SK-N-SH treated with all-trans-retinoic acid at 6 μM for 48 hours (cell line): ENCODE measurements at regions not wholly inside any gene's neighbourhood (a gene's known extent, or its start where the extent isn't known, plus 50 kb on each side); places are given as distances from the start of the nearest gene placed in this dataset.

Source experiments
- ATAC-seq: fragments of 200-7000 bp; cut with Tn5 transposase; 3 replicates; pipeline ENCODE4 v1.9.1; 2020; ENCODE audit warnings: mild to moderate bottlenecking, moderate library complexity
- ARNTL ChIP-seq: fragments of 450-650 bp; formaldehyde crosslinking; IDR thresholded peaks from 2 replicates; pipeline ENCODE4 v1.5.0; 2020; ENCODE audit warnings: low read depth, mild to moderate bottlenecking, moderate library complexity, borderline replicate concordance
- BACH2 ChIP-seq: fragments of 250-450 bp; sonication (Bioruptor Pico); IDR thresholded peaks from 2 replicates; pipeline ENCODE4 v1.9.0; 2021; ENCODE audit warnings: mild to moderate bottlenecking, borderline replicate concordance
- CSRNP3 ChIP-seq: fragments of 250-450 bp; sonication (Bioruptor Pico); IDR thresholded peaks from 2 replicates; pipeline ENCODE4 v1.5.1; 2021; ENCODE audit warnings: mild to moderate bottlenecking, moderate library complexity
- ESRRG ChIP-seq: fragments of 250-450 bp; sonication (Bioruptor Pico); IDR thresholded peaks from 2 replicates; pipeline ENCODE4 v1.6.1; 2021; ENCODE audit warnings: mild to moderate bottlenecking
- GLIS3 ChIP-seq: fragments of 250-450 bp; sonication (Bioruptor Pico); IDR thresholded peaks from 2 replicates; pipeline ENCODE4 v1.5.0; 2020; ENCODE audit warnings: mild to moderate bottlenecking, moderate library complexity
- ISL1 ChIP-seq: fragments of 250-450 bp; sonication (Bioruptor Pico); IDR thresholded peaks from 2 replicates; pipeline ENCODE4 v2.1.2; 2022; ENCODE audit warnings: mild to moderate bottlenecking, moderate library complexity
- PPARA ChIP-seq: fragments of 250-450 bp; sonication (Bioruptor Pico); IDR thresholded peaks from 2 replicates; pipeline ENCODE4 v1.5.0; 2020; ENCODE audit warnings: mild to moderate bottlenecking, borderline replicate concordance
- RARB ChIP-seq: fragments of 250-450 bp; sonication (Bioruptor Pico); IDR thresholded peaks from 2 replicates; pipeline ENCODE4 v1.8.0; 2021; ENCODE audit warnings: mild to moderate bottlenecking, moderate library complexity
- TCF4 ChIP-seq: fragments of 250-450 bp; sonication (Bioruptor Pico); IDR thresholded peaks from 2 replicates; pipeline ENCODE4 v1.8.0; 2021; ENCODE audit warnings: mild to moderate bottlenecking, moderate library complexity, borderline replicate concordance
- TOX ChIP-seq: fragments of 250-450 bp; sonication (Bioruptor Pico); IDR thresholded peaks from 2 replicates; pipeline ENCODE4 v1.8.0; 2021; ENCODE audit warnings: mild to moderate bottlenecking, moderate library complexity, borderline replicate concordance
- ZFP3 ChIP-seq: fragments of 250-450 bp; sonication (Bioruptor Pico); IDR thresholded peaks from 2 replicates; pipeline ENCODE4 v1.5.0; 2020; ENCODE audit warnings: mild to moderate bottlenecking, moderate library complexity
- ZFP30 ChIP-seq: fragments of 450-650 bp; formaldehyde crosslinking; IDR thresholded peaks from 2 replicates; pipeline ENCODE4 v1.5.0; 2022; ENCODE audit warnings: mild to moderate bottlenecking, moderate library complexity
- ZNF70 ChIP-seq: fragments of 450-650 bp; formaldehyde crosslinking; IDR thresholded peaks from 2 replicates; pipeline ENCODE4 v1.5.0; 2020; ENCODE audit warnings: mild to moderate bottlenecking, moderate library complexity
- ZNF8 ChIP-seq: fragments of 450-650 bp; formaldehyde crosslinking; IDR thresholded peaks from 2 replicates; pipeline ENCODE4 v1.5.0; 2020; ENCODE audit warnings: mild to moderate bottlenecking, moderate library complexity
- TF ChIP-seq, protein P1 (sequence below): fragments of 250-450 bp; sonication (Bioruptor Pico); IDR thresholded peaks from 2 replicates; pipeline ENCODE4 v1.5.0; 2020; ENCODE audit warnings: mild to moderate bottlenecking, moderate library complexity
- TF ChIP-seq, protein P2 (sequence below): fragments of 250-450 bp; sonication (Bioruptor Pico); IDR thresholded peaks from 2 replicates; pipeline ENCODE4 v1.8.0; 2021; ENCODE audit warnings: low read depth, mild to moderate bottlenecking, moderate library complexity, borderline replicate concordance
- TF ChIP-seq, protein P3 (sequence below): fragments of 250-450 bp; sonication (Bioruptor Pico); IDR thresholded peaks from 2 replicates; pipeline ENCODE4 v1.5.1; 2020; ENCODE audit warnings: low read depth, mild to moderate bottlenecking, moderate library complexity

DNA sequence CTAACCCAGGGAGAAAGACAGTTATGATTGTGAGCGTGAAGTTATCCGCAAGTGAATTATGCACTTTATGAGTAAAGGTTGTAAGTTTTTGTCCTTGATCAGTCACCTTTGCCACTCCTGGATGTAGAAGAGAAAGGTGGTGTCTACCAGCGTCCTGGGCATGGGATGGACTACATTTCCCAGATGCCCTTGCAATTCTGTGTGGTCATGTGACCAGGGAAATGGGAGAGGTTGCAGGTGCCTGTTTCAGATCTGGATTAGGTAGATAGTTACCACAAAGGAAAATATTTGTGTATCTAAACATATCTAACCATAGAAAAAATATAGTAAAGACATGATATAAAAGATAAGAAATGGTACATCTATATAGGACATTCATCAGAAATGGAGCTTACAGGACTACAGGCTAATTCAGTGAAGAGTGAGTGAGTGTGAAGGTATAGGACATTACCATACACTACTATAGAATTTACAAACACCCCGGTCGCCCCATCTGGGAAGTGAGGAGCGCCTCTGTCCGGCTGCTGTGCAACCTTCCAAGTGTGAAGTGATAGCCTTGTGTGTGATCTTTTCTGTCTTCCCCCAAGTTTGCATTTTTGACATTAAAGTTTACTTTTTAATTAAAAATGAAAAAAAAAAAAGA is 51.6 kb upstream of the CACNA1A start:
- no peak for ATAC-seq
- TF ChIP-seq, protein P1, sequence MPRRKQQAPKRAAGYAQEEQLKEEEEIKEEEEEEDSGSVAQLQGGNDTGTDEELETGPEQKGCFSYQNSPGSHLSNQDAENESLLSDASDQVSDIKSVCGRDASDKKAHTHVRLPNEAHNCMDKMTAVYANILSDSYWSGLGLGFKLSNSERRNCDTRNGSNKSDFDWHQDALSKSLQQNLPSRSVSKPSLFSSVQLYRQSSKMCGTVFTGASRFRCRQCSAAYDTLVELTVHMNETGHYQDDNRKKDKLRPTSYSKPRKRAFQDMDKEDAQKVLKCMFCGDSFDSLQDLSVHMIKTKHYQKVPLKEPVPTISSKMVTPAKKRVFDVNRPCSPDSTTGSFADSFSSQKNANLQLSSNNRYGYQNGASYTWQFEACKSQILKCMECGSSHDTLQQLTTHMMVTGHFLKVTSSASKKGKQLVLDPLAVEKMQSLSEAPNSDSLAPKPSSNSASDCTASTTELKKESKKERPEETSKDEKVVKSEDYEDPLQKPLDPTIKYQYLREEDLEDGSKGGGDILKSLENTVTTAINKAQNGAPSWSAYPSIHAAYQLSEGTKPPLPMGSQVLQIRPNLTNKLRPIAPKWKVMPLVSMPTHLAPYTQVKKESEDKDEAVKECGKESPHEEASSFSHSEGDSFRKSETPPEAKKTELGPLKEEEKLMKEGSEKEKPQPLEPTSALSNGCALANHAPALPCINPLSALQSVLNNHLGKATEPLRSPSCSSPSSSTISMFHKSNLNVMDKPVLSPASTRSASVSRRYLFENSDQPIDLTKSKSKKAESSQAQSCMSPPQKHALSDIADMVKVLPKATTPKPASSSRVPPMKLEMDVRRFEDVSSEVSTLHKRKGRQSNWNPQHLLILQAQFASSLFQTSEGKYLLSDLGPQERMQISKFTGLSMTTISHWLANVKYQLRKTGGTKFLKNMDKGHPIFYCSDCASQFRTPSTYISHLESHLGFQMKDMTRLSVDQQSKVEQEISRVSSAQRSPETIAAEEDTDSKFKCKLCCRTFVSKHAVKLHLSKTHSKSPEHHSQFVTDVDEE (CRISPR knock-in tag): no peak
- TF ChIP-seq ZFP3 (no peak), ZNF70 (CRISPR knock-in tag) (no peak), CSRNP3 (CRISPR knock-in tag) (no peak), GLIS3 (no peak), ARNTL (CRISPR knock-in tag) (no peak), BACH2 (CRISPR knock-in tag) (no peak), ZFP30 (CRISPR knock-in tag) (no peak), ESRRG (CRISPR knock-in tag) (no peak), ISL1 (CRISPR knock-in tag) (no peak)
- TF ChIP-seq, protein P2, sequence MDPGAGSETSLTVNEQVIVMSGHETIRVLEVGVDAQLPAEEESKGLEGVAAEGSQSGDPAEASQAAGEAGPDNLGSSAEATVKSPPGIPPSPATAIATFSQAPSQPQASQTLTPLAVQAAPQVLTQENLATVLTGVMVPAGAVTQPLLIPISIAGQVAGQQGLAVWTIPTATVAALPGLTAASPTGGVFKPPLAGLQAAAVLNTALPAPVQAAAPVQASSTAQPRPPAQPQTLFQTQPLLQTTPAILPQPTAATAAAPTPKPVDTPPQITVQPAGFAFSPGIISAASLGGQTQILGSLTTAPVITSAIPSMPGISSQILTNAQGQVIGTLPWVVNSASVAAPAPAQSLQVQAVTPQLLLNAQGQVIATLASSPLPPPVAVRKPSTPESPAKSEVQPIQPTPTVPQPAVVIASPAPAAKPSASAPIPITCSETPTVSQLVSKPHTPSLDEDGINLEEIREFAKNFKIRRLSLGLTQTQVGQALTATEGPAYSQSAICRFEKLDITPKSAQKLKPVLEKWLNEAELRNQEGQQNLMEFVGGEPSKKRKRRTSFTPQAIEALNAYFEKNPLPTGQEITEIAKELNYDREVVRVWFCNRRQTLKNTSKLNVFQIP (CRISPR knock-in tag): no peak

DNA sequence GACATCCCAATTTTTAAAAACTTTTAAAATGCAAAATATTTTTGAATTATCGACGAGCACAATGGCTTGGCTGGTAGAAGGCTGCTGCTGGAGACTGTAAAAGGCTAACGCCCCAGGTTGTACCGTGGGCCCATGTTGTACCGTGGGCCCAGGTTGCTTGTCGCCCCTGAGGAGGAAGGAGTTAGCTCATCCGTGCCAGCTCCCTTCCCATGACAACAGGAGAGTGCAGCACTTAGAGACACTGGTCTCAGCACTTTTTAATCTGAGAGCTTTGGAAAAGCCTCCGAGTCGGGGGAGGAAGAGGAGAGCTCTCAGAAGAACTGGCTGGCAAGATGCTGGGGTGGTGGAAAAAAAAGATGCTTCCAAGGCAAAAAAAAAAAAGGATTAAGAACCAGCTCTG is 50.3 kb upstream of the CACNA1A start:
- TF ChIP-seq RARB (CRISPR knock-in tag): no peak
- TF ChIP-seq ZFP30 (CRISPR knock-in tag): no peak
- no peak for TF ChIP-seq ZNF8 (CRISPR knock-in tag)
- TF ChIP-seq, protein P3, sequence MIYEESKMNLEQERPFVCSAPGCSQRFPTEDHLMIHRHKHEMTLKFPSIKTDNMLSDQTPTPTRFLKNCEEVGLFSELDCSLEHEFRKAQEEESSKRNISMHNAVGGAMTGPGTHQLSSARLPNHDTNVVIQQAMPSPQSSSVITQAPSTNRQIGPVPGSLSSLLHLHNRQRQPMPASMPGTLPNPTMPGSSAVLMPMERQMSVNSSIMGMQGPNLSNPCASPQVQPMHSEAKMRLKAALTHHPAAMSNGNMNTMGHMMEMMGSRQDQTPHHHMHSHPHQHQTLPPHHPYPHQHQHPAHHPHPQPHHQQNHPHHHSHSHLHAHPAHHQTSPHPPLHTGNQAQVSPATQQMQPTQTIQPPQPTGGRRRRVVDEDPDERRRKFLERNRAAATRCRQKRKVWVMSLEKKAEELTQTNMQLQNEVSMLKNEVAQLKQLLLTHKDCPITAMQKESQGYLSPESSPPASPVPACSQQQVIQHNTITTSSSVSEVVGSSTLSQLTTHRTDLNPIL (CRISPR knock-in tag): no peak
- TF ChIP-seq, protein P1 (CRISPR knock-in tag): no peak
- TF ChIP-seq ISL1 (CRISPR knock-in tag): no peak
- TF ChIP-seq GLIS3: no peak
- no peak for TF ChIP-seq CSRNP3 (CRISPR knock-in tag)
- TF ChIP-seq ZFP3: no peak
- no peak for TF ChIP-seq PPARA (CRISPR knock-in tag)
- no peak for TF ChIP-seq TOX (CRISPR knock-in tag)
- TF ChIP-seq, protein P2 (CRISPR knock-in tag): no peak
- TF ChIP-seq TCF4 (CRISPR knock-in tag): no peak
- TF ChIP-seq ZNF70 (CRISPR knock-in tag): no peak
- TF ChIP-seq, all 23 proteins: peak for 0
- ATAC-seq: no peak
